Endothelial cell of umbilical vein (primary cell): ENCODE measurements at regions not wholly inside any gene's neighbourhood (a gene's known extent, or its start where the extent isn't known, plus 50 kb on each side); places are given as distances from the start of the nearest gene placed in this dataset.

Experiments used
- BruUV-seq: library from RNA; stranded (reverse); fragments of 400-500 nt; replicated peaks from 2 replicates; lab custom pipeline; 2021; lab: Mats Ljungman, UMichigan
- CTCF ChIA-PET: fragments of 300-600, 350-600 bp; sonication (Branson Sonifier 250); formaldehyde crosslinking; loops from one replicate; lab custom pipeline; 2021; ENCODE audit warnings: antibody characterized with exemption, inconsistent platforms; lab: Charles Lee
- POLR2A ChIA-PET: fragments of 300-600, 350-600 bp; sonication (Branson Sonifier 250); formaldehyde crosslinking; loops from one replicate; lab custom pipeline; 2021; ENCODE audit warnings: antibody characterized with exemption, inconsistent platforms; lab: Charles Lee
- DNase-seq: peaks from one replicate; pipeline ENCODE4 v3.0.0-alpha.2; 2011; ENCODE audit warnings: low read depth, low spot score
- FAIRE-seq: peaks from 2 replicates; lab custom pipeline; 2011; peaks lifted over from hg19 to GRCh38; lab: Jason Lieb, UNC
- H2AFZ ChIP-seq: 2 replicates; pipeline ENCODE4 v1.6.0; 2012; ENCODE audit warnings: low read depth, low read length, control low read depth, inconsistent platforms
- H3K27ac ChIP-seq: 2 replicates; pipeline ENCODE4 v1.5.1; 2011; ENCODE audit warnings: low read depth, mild to moderate bottlenecking, control low read depth, low read length, moderate library complexity; ENCODE audit not compliant: insufficient read depth
- H3K27me3 ChIP-seq, 2 experiments: 2 replicates each; pipeline versions ENCODE4 v1.6.0 to v1.6.1; 2011; ENCODE audit warnings: low read length in 2 of 2, mixed read lengths in 1 of 2; ENCODE audit not compliant: control insufficient read depth in 2 of 2, insufficient read depth in 2 of 2
- H3K36me3 ChIP-seq, 2 experiments: 2 replicates in 1 of 2; 3 replicates in 1 of 2; pipeline ENCODE4 v1.5.1; 2011; ENCODE audit warnings: low read length in 2 of 2, mild to moderate bottlenecking in 1 of 2, moderate library complexity in 1 of 2; ENCODE audit not compliant: control insufficient read depth in 2 of 2, insufficient read depth in 2 of 2; ENCODE audit errors: extremely low read depth in 1 of 2
- H3K4me1 ChIP-seq: 3 replicates; pipeline ENCODE4 v1.5.1; 2011; ENCODE audit warnings: mild to moderate bottlenecking, low read length; ENCODE audit not compliant: control insufficient read depth, insufficient read depth; ENCODE audit errors: extremely low read depth
- H3K4me2 ChIP-seq: 2 replicates; pipeline ENCODE4 v1.6.1; 2011; ENCODE audit warnings: low read length, control low read depth, mixed read lengths; ENCODE audit not compliant: insufficient read depth
- H3K4me3 ChIP-seq, 3 experiments: fragments of 200-600 bp in 1 of 3; sonication (generic), shearing (Covaris generic) in 1 of 3; replicated peaks in 1 of 3; 2 replicates each; pipeline ENCODE4 v1.5.1; 2011 to 2016; ENCODE audit warnings: control low read depth in 3 of 3, low read length in 3 of 3, mild to moderate bottlenecking in 2 of 3, inconsistent platforms in 1 of 3, low read depth in 1 of 3, moderate library complexity in 1 of 3; ENCODE audit not compliant: insufficient read depth in 1 of 3
- H3K79me2 ChIP-seq: 2 replicates; pipeline ENCODE4 v1.6.0; 2012; ENCODE audit warnings: low read length, inconsistent platforms; ENCODE audit not compliant: control insufficient read depth, insufficient read depth
- H3K9ac ChIP-seq: replicated peaks from 2 replicates; pipeline ENCODE3; 2011; ENCODE audit warnings: low read length, control low read depth; ENCODE audit not compliant: insufficient read depth; ENCODE audit errors: extremely low read depth
- H3K9me1 ChIP-seq: replicated peaks from 3 replicates; pipeline ENCODE4 v1.6.0; 2011; ENCODE audit warnings: mild to moderate bottlenecking, low read length; ENCODE audit not compliant: control insufficient read depth, insufficient read depth; ENCODE audit errors: extremely low read depth
- H3K9me3 ChIP-seq: replicated peaks from 2 replicates; pipeline ENCODE4 v1.5.1; 2012; ENCODE audit warnings: low read length, inconsistent platforms; ENCODE audit not compliant: control insufficient read depth, insufficient read depth
- H4K20me1 ChIP-seq: replicated peaks from 2 replicates; pipeline ENCODE3; 2011; ENCODE audit warnings: mild to moderate bottlenecking, low read length; ENCODE audit not compliant: control insufficient read depth, insufficient read depth; ENCODE audit errors: extremely low read depth
- EZH2 ChIP-seq: IDR thresholded peaks from 2 replicates; pipeline ENCODE4 v1.6.1; 2012; ENCODE audit warnings: borderline replicate concordance, low read depth, mild to moderate bottlenecking, moderate library complexity, low read length, inconsistent platforms; ENCODE audit not compliant: severe bottlenecking
- FOS ChIP-seq: IDR thresholded peaks from 2 replicates; pipeline ENCODE4 v1.6.1; 2011; ENCODE audit warnings: mild to moderate bottlenecking, low read length, moderate library complexity, borderline replicate concordance; ENCODE audit not compliant: insufficient read depth
- GATA2 ChIP-seq: IDR thresholded peaks from 2 replicates; pipeline ENCODE4 v1.7.0; 2011; ENCODE audit warnings: low read depth, mild to moderate bottlenecking, moderate library complexity, mixed read lengths, low read length; ENCODE audit not compliant: insufficient read length, insufficient read depth
- JUN ChIP-seq: IDR thresholded peaks from 2 replicates; pipeline ENCODE4 v1.6.1; 2011; ENCODE audit warnings: borderline replicate concordance, low read depth; ENCODE audit not compliant: insufficient read length, insufficient read depth
- MYC ChIP-seq: IDR thresholded peaks from one replicate; pipeline ENCODE4 v1.6.1; 2011; ENCODE audit warnings: mild to moderate bottlenecking, low read depth, low read length
- POLR2A ChIP-seq: IDR thresholded peaks from 2 replicates; pipeline ENCODE4 v1.6.1; 2012; ENCODE audit warnings: low read depth, mild to moderate bottlenecking, control low read depth, low read length
- POLR2AphosphoS5 ChIP-seq: IDR thresholded peaks from 2 replicates; pipeline ENCODE4 v1.6.1; 2012; ENCODE audit warnings: low read depth, mild to moderate bottlenecking, control low read depth, low read length, moderate library complexity; ENCODE audit not compliant: insufficient read depth
- dilution Hi-C: fragments of 300-500 bp; cut with MboI; formaldehyde crosslinking; loops from one replicate; pipeline ENCODE4 v1.15.0; 2019; ENCODE audit warnings: low sequenced_read_pairs; ENCODE audit not compliant: extremely low pct_ligation_motif_present
- intact Hi-C: fragments of 100-400 bp; cut with micrococcal nuclease; formaldehyde crosslinking; loops from one replicate; pipeline ENCODE4 v1.10.0; 2022
- TF ChIP-seq, protein P1 (sequence below): IDR thresholded peaks from 2 replicates; pipeline ENCODE4 v1.6.1; 2011; ENCODE audit not compliant: insufficient read depth, insufficient read length
- TF ChIP-seq, protein P2 (sequence below), 2 donors: IDR thresholded peaks; 1 replicate in 1 of 2; 2 replicates in 1 of 2; pipeline ENCODE4 v1.5.1; 2011; ENCODE audit warnings: low read length in 2 of 2, mild to moderate bottlenecking in 2 of 2, moderate library complexity in 2 of 2, control low read depth in 1 of 2, inconsistent platforms in 1 of 2, low read depth in 1 of 2; ENCODE audit not compliant: insufficient read depth in 1 of 2; ENCODE audit errors: extremely low read depth in 1 of 2

DNA sequence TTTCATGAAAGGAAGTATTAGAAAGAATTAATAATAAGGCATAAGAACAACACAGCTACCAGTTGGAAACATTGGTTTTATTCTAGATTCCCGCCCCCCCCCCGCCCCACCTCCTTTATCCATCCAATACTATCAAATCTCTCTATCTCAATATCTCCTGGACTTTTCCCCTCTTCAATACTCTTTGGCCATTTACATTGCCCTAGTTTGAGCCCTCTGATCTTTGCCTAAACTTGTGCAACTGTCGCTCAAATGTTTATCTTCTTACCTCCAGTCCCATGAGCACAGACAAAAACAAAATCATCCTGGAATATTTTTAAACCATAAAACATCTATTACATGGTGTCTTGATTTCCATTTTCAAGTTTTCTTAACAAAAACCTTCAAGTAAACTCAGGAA is 488.2 kb downstream of the KLHL13 start:
- no peak overlapping the region for H3K4me3 ChIP-seq
- intact Hi-C loops, result no loop called here
- DNase-seq (no peak), FAIRE-seq (no peak)
- no TSS peak for BruUV-seq
- no peaks in the 10 kb centered on the region for H4K20me1 ChIP-seq
- H3K27me3 ChIP-seq, result no peaks in the 10 kb centered on the region
- CTCF ChIA-PET, result no interaction called here
- H3K4me2 ChIP-seq, result no peak overlapping the region
- no peaks in the 10 kb centered on the region for H3K36me3 ChIP-seq
- H3K4me1 ChIP-seq, result no peaks in the 10 kb centered on the region
- no peak overlapping the region for H3K9ac ChIP-seq
- TF ChIP-seq JUN (no peak), FOS (no peak), MYC (no peak), POLR2AphosphoS5 (no peak), GATA2 (no peak), EZH2 (no peak), POLR2A (no peak)
- TF ChIP-seq, protein P1, sequence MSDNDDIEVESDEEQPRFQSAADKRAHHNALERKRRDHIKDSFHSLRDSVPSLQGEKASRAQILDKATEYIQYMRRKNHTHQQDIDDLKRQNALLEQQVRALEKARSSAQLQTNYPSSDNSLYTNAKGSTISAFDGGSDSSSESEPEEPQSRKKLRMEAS, result no peak
- TF ChIP-seq, protein P2, sequence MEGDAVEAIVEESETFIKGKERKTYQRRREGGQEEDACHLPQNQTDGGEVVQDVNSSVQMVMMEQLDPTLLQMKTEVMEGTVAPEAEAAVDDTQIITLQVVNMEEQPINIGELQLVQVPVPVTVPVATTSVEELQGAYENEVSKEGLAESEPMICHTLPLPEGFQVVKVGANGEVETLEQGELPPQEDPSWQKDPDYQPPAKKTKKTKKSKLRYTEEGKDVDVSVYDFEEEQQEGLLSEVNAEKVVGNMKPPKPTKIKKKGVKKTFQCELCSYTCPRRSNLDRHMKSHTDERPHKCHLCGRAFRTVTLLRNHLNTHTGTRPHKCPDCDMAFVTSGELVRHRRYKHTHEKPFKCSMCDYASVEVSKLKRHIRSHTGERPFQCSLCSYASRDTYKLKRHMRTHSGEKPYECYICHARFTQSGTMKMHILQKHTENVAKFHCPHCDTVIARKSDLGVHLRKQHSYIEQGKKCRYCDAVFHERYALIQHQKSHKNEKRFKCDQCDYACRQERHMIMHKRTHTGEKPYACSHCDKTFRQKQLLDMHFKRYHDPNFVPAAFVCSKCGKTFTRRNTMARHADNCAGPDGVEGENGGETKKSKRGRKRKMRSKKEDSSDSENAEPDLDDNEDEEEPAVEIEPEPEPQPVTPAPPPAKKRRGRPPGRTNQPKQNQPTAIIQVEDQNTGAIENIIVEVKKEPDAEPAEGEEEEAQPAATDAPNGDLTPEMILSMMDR (IDR thresholded peaks at IDR 0.05; ENCODE audit: extremely low read depth in 1 of 2, insufficient read depth in 1 of 2, low read depth in 1 of 2, low read length in 2 of 2), result no peak
- dilution Hi-C loops, result no loop called here
- POLR2A ChIA-PET, result no interaction called here
- no peaks in the 10 kb centered on the region for H3K9me1 ChIP-seq
- H2AFZ ChIP-seq, result no peak overlapping the region
- H3K79me2 ChIP-seq, result no peaks in the 10 kb centered on the region
- no peak overlapping the region for H3K27ac ChIP-seq
- no peaks in the 10 kb centered on the region for H3K9me3 ChIP-seq
